Epithelial cell of esophagus (primary cell): ENCODE measurements at regions not wholly inside any gene's neighbourhood (a gene's known extent, or its start where the extent isn't known, plus 50 kb on each side); places are given as distances from the start of the nearest gene placed in this dataset.

Source experiments
- DNase-seq: peaks from one replicate; pipeline ENCODE4 v3.0.0; 2010; ENCODE audit warnings: low read depth
- H3K4me3 ChIP-seq: 2 replicates; pipeline ENCODE4 v1.5.1; 2011; ENCODE audit warnings: mild to moderate bottlenecking, low read length, control low read depth
- CTCF ChIP-seq: IDR thresholded peaks from 2 replicates; pipeline ENCODE4 v1.5.1; 2011; ENCODE audit warnings: low read depth, mild to moderate bottlenecking, low read length, control low read depth, inconsistent platforms; ENCODE audit not compliant: insufficient read depth; ENCODE audit errors: missing control alignments

DNA sequence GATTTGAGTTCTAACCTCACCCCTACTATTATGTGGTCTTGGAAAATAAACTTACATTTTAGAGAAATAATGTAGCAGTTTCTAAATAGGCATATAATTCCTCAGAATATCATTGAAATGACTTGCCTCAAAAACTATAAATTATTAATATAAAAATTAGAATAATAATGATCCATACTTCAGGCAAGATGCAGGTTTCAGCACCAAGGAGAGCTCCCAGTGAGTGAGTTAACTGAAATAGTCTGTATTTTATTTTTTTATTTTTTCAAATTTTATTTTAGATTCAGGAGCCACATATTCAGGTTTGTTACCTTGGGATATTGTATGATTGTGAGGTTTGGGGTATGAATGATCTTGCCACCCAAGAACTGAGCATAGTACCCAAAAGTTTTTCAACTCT is 472.2 kb upstream of the DCC start:
- TF ChIP-seq CTCF = no peak
- H3K4me3 ChIP-seq = no peak overlapping the region
- DNase-seq = peak; percentile 37

DNA sequence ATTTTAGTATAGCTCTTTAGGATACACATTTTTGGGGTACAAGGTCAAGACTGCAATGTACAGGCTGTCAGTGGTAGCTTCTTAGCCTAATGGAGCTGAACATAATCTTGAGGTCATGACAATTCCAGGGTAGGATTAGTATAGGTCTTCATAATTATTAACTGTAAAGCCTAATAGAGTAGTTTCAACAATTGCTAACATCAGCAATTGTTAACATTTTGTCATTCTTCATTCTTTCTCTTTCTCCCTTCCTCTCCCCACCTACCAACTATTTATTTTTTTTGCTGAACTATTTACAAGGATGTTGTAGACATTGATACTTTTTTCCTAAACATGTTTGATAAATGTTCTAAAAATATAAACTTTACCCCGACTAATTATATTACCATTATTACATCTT is 461.3 kb upstream of the DCC start:
- TF ChIP-seq CTCF = no peak
- DNase-seq = no peak
- no peak overlapping the region for H3K4me3 ChIP-seq

GRCh38 chr18:51879329-51879728 is 460.7 kb upstream of the DCC start:
- no peak for DNase-seq
- no peak for TF ChIP-seq CTCF
- H3K4me3 ChIP-seq = no peak overlapping the region

- H3K4me3 ChIP-seq = no peak overlapping the region
- no peak for DNase-seq
- no peak for TF ChIP-seq CTCF
Observed at GRCh38 chr18:51881394-51881793, 458.6 kb upstream of the DCC start.

GRCh38 chr18:51884039-51884438 is 456.0 kb upstream of the DCC start:
- no peak for DNase-seq
- TF ChIP-seq CTCF = no peak
- H3K4me3 ChIP-seq = no peak overlapping the region

DNA sequence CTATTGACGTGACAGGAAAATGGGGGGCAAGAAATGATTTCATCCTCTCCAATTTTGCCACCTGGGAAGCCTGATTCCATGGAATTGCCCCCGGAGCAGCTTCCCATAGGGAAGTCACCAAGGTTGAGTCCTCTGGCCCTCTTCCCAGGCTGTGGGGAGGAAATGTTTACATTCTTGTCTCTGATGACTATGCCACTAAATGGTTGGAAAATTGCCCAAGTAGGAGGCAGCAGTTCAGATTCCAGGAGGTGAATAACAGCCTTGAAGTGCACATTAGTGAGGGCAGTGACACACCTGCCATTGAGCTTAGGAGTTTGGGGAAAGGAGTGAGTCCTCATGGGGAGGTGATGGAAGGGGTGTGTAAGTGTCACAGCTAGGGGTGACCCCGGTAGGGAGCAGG is 449.2 kb upstream of the DCC start:
- TF ChIP-seq CTCF = no peak
- H3K4me3 ChIP-seq = no peak overlapping the region
- DNase-seq = peak; percentile 64

DNA sequence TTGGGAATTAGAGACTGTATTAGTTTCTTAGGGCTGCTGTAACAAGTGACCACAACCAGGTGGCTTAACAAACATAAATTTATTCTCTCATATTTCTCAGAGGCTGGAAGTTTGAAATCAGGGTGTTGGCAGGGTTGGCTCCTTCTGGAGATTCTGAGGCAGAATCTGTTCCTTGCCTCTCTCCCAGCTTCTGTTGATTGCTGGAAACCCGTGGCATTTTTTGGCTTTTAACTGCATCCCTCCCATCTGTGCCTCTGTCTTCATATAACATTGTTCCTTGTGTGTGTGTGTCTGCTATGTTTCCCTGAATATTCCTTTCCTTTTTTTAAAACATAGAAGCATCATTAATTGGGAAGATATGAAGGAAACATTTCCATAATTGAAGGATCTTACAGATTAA is 448.1 kb upstream of the DCC start:
- no peak for TF ChIP-seq CTCF

More for the DNA sequence above, 448.1 kb upstream of the DCC start:
- no peak overlapping the region for H3K4me3 ChIP-seq
- no peak for DNase-seq
